ENCODE measurements at regions not wholly inside any gene's neighbourhood (a gene's known extent, or its start where the extent isn't known, plus 50 kb on each side); places are given as distances from the start of the nearest gene placed in this dataset.

GRCh38 chr7:121730869-121731268, 142.1 kb upstream of the PTPRZ1 start:
- TF ChIP-seq POLR2AphosphoS5 (IDR thresholded peaks at IDR 0.05) (no peak), CTCF (IDR thresholded peaks at IDR 0.05) (no peak), POLR2A (IDR thresholded peaks at IDR 0.05) (no peak), EP300 (IDR thresholded peaks at IDR 0.05) (no peak)

Measured in stomach (tissue), 4 donors.